Neural cell (in vitro differentiated cells): ENCODE measurements at regions not wholly inside any gene's neighbourhood (a gene's known extent, or its start where the extent isn't known, plus 50 kb on each side); places are given as distances from the start of the nearest gene placed in this dataset.

Experiments used
- H2AFZ ChIP-seq: fragments of 200-600, 300-800 bp; sonication (generic), shearing (Covaris generic); 2 replicates; pipeline ENCODE4 v1.6.0; 2014; ENCODE audit warnings: low read depth, mild to moderate bottlenecking, antibody characterized with exemption, low read length, moderate library complexity
- H3F3A ChIP-seq: fragments of 200-600 bp; shearing (Covaris generic); 2 replicates; pipeline ENCODE4 v1.6.1; 2016; ENCODE audit warnings: mild to moderate bottlenecking, moderate library complexity, mixed read lengths, antibody characterized with exemption, low read length; ENCODE audit not compliant: insufficient read depth, poor library complexity, severe bottlenecking
- H3K27ac ChIP-seq: fragments of 200-600, 300-800 bp; sonication (generic), shearing (Covaris generic); 2 replicates; pipeline ENCODE4 v1.5.1; 2014; ENCODE audit warnings: mild to moderate bottlenecking, low read length, moderate library complexity
- H3K27me3 ChIP-seq: fragments of 300-800, 200-600 bp; sonication (generic), shearing (Covaris generic); 2 replicates; pipeline ENCODE4 v1.6.0; 2014; ENCODE audit warnings: mild to moderate bottlenecking, low read depth, low read length, moderate library complexity; ENCODE audit not compliant: insufficient read depth
- H3K36me3 ChIP-seq: fragments of 300-800, 200-600 bp; sonication (generic), shearing (Covaris generic); 2 replicates; pipeline ENCODE4 v1.5.1; 2014; ENCODE audit warnings: mild to moderate bottlenecking, antibody characterized with exemption, low read length, moderate library complexity; ENCODE audit not compliant: insufficient read depth
- H3K4me2 ChIP-seq: fragments of 300-800, 200-600 bp; sonication (generic), shearing (Covaris generic); 2 replicates; pipeline ENCODE4 v1.6.0; 2014; ENCODE audit warnings: mild to moderate bottlenecking, low read length
- H3K4me3 ChIP-seq: fragments of 300-800, 200-600 bp; sonication (generic), shearing (Covaris generic); 2 replicates; pipeline ENCODE4 v1.5.1; 2014; ENCODE audit warnings: mild to moderate bottlenecking, low read length, moderate library complexity
- H3K79me2 ChIP-seq: fragments of 200-600 bp; shearing (Covaris generic); replicated peaks from 2 replicates; pipeline ENCODE4 v1.6.0; 2014; ENCODE audit warnings: mild to moderate bottlenecking, low read length, moderate library complexity; ENCODE audit not compliant: insufficient read depth
- H3K9ac ChIP-seq: fragments of 300-800, 200-600 bp; sonication (generic), shearing (Covaris generic); 2 replicates; pipeline ENCODE4 v1.6.1; 2016; ENCODE audit warnings: mild to moderate bottlenecking, low read length, mixed read lengths
- H3K9me2 ChIP-seq: fragments of 200-600 bp; shearing (Covaris generic); 2 replicates; pipeline ENCODE4 v1.6.1; 2016; ENCODE audit warnings: mild to moderate bottlenecking, low read length, mixed read lengths; ENCODE audit not compliant: insufficient read depth
- H3K9me3 ChIP-seq: fragments of 200-600, 300-800 bp; sonication (generic), shearing (Covaris generic); 2 replicates; pipeline ENCODE4 v1.6.1; 2016; ENCODE audit warnings: mild to moderate bottlenecking, mixed run types, low read length, moderate library complexity, mixed read lengths
- H4K20me1 ChIP-seq: fragments of 200-600 bp; shearing (Covaris generic); 2 replicates; pipeline ENCODE4 v1.6.1; 2016; ENCODE audit warnings: mild to moderate bottlenecking, mixed run types; ENCODE audit not compliant: insufficient read depth
- CTCF ChIP-seq: fragments of 450-650 bp; IDR thresholded peaks from 2 replicates; pipeline ENCODE4 v1.5.1; 2014; ENCODE audit warnings: antibody characterized with exemption, mild to moderate bottlenecking, moderate library complexity; ENCODE audit not compliant: poor library complexity, severe bottlenecking
- EP300 ChIP-seq: fragments of 450-650 bp; conservative IDR thresholded peaks from 2 replicates; pipeline ENCODE4 v1.6.1; 2014; ENCODE audit warnings: antibody characterized with exemption, mild to moderate bottlenecking, moderate library complexity; ENCODE audit not compliant: poor library complexity, severe bottlenecking
- EZH2 ChIP-seq: fragments of 200-600, 300-800 bp; shearing (Covaris generic), sonication (generic); IDR thresholded peaks from 2 replicates; pipeline ENCODE4 v1.6.1; 2014; ENCODE audit warnings: antibody characterized with exemption, low read length, borderline replicate concordance, mild to moderate bottlenecking; ENCODE audit not compliant: insufficient read depth, poor library complexity, severe bottlenecking
- MXI1 ChIP-seq: fragments of 450-650 bp; conservative IDR thresholded peaks from 2 replicates; pipeline ENCODE4 v1.6.1; 2014; ENCODE audit warnings: antibody characterized with exemption, mild to moderate bottlenecking; ENCODE audit not compliant: poor library complexity, severe bottlenecking
- POLR2AphosphoS5 ChIP-seq: IDR thresholded peaks from 2 replicates; pipeline ENCODE4 v1.6.1; 2012
- RAD21 ChIP-seq: fragments of 450-650 bp; conservative IDR thresholded peaks from 2 replicates; pipeline ENCODE4 v1.6.1; 2014; ENCODE audit warnings: antibody characterized with exemption, mild to moderate bottlenecking, moderate library complexity
- REST ChIP-seq: IDR thresholded peaks from 2 replicates; pipeline ENCODE4 v1.6.1; 2012; ENCODE audit warnings: borderline replicate concordance
- SMC3 ChIP-seq: fragments of 450-650 bp; conservative IDR thresholded peaks from 2 replicates; pipeline ENCODE4 v1.6.1; 2014; ENCODE audit warnings: antibody characterized with exemption, mild to moderate bottlenecking, moderate library complexity; ENCODE audit not compliant: poor library complexity
- TAF1 ChIP-seq: IDR thresholded peaks from 2 replicates; pipeline ENCODE4 v1.6.1; 2012; ENCODE audit warnings: low read depth

DNA sequence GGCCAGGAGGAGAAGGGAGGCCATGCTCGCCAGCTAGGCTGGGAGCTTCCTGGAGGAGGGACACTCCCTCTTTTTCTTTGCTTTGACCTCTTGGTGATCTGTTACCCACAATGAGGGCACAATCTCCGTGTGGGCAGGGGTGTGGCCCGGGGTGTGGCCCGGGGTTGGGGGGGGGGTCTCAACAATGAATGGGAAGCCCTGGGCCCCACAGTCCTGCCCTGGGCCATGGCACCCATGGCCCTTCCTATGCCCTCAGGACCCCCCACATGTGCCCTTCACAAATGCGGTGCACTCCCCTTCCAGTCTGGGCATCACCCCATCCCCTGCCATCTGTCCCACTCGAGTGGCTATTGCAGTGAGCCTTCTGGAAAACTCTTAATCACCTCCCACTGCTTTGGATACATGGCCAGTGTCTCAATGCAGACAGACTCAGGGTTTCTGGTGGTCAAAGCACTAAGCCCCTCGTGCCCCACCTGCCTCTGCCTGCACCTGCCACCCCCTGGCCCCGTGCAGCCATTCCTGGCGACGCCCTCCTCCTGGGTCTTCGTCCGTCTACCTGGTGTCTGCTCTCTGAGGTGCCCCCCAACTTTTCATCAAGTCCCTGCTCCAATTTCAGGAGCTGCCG, 611.3 kb downstream of the TBC1D22A start:
- Histone ChIP-seq H2AFZ (no peak overlapping the region), H3K4me3 (no peak overlapping the region), H3K27me3 (no peaks in the 10 kb centered on the region), H3K9me3 (peaks cover 3% of the 10 kb centered on the region), H3K27ac (no peak overlapping the region), H3F3A (no peaks in the 10 kb centered on the region), H3K9me2 (no peaks in the 10 kb centered on the region), H3K79me2 (no peaks in the 10 kb centered on the region), H3K36me3 (no peaks in the 10 kb centered on the region), H3K4me2 (no peak overlapping the region), H3K9ac (no peak overlapping the region), H4K20me1 (no peaks in the 10 kb centered on the region)
- TF ChIP-seq REST: no peak
- no peak for TF ChIP-seq CTCF
- TF ChIP-seq SMC3: no peak
- no peak for TF ChIP-seq POLR2AphosphoS5
- TF ChIP-seq EP300: no peak
- TF ChIP-seq RAD21: no peak
- TF ChIP-seq MXI1: no peak
- no peak for TF ChIP-seq EZH2
- TF ChIP-seq TAF1: no peak

- Histone ChIP-seq H3K27me3 (no peaks in the 10 kb centered on the region), H3F3A (no peaks in the 10 kb centered on the region), H4K20me1 (no peaks in the 10 kb centered on the region), H3K36me3 (no peaks in the 10 kb centered on the region), H3K27ac (no peak overlapping the region), H3K4me2 (no peak overlapping the region), H3K9me2 (no peaks in the 10 kb centered on the region), H3K9ac (no peak overlapping the region), H3K9me3 (peaks cover 3% of the 10 kb centered on the region), H2AFZ (no peak overlapping the region), H3K79me2 (no peaks in the 10 kb centered on the region), H3K4me3 (no peak overlapping the region)
- TF ChIP-seq REST (no peak), EP300 (no peak), SMC3 (no peak), TAF1 (no peak), EZH2 (no peak), MXI1 (no peak)
These were observed 610.3 kb downstream of the TBC1D22A start for GRCh38 chr22:47372596-47373385.
